HEK293 (cell line): ENCODE measurements at regions not wholly inside any gene's neighbourhood (a gene's known extent, or its start where the extent isn't known, plus 50 kb on each side); places are given as distances from the start of the nearest gene placed in this dataset.

Experiments used
- CTCF ChIA-PET: fragments of 350-600 bp; formaldehyde crosslinking; extraction: SDS; loops from one replicate; lab custom pipeline; 2021; ENCODE audit warnings: antibody characterized with exemption; lab: Yijun Ruan, JAX
- POLR2A ChIA-PET: fragments of 300-600 bp; formaldehyde crosslinking; extraction: SDS; loops from one replicate; lab custom pipeline; 2020; ENCODE audit warnings: antibody characterized with exemption, inconsistent platforms; lab: Yijun Ruan, JAX
- H3K27ac ChIP-seq: fragments of 200-500 bp; sonication (Bioruptor generic); 2 replicates; pipeline ENCODE4 v1.5.1; 2014; ENCODE audit warnings: low read depth, low read length, control low read depth, inconsistent platforms; ENCODE audit errors: extremely low read depth
- H3K36me3 ChIP-seq, 2 experiments: fragments of 200-500 bp in 1 of 2; sonication (Bioruptor generic) in 1 of 2; 1 replicate in 1 of 2; 2 replicates in 1 of 2; pipeline ENCODE4 v1.5.1; 2014 to 2017; ENCODE audit warnings: inconsistent platforms in 2 of 2, low read length in 2 of 2; ENCODE audit not compliant: control insufficient read depth in 2 of 2, insufficient read depth in 1 of 2
- H3K4me1 ChIP-seq: fragments of 200-500 bp; sonication (Bioruptor generic); 2 replicates; pipeline ENCODE4 v1.5.1; 2014; ENCODE audit warnings: mild to moderate bottlenecking, low read length, inconsistent platforms; ENCODE audit not compliant: control insufficient read depth, insufficient read depth
- H3K4me3 ChIP-seq: 2 replicates; pipeline ENCODE4 v1.5.1; 2011; ENCODE audit warnings: low read depth, mild to moderate bottlenecking, control low read depth, low read length, moderate library complexity
- H3K9me3 ChIP-seq: fragments of 200-500 bp; sonication (Bioruptor generic); 2 replicates; pipeline ENCODE4 v1.5.1; 2014; ENCODE audit warnings: low read depth, low read length, inconsistent platforms; ENCODE audit not compliant: control insufficient read depth, insufficient read depth
- AEBP2 ChIP-seq: fragments of 450-650 bp; formaldehyde crosslinking; IDR thresholded peaks from 2 replicates; pipeline ENCODE4 v1.5.1; 2016; ENCODE audit warnings: missing biosample characterization, missing genetic modification characterization, borderline replicate concordance
- BCL11B ChIP-seq: fragments of 450-650 bp; formaldehyde crosslinking; IDR thresholded peaks from 2 replicates; pipeline ENCODE4 v1.5.1; 2016; ENCODE audit warnings: low read depth, missing biosample characterization, missing genetic modification characterization
- FEZF1 ChIP-seq: fragments of 450-650 bp; formaldehyde crosslinking; IDR thresholded peaks from 2 replicates; pipeline ENCODE4 v1.5.1; 2016; ENCODE audit warnings: missing biosample characterization, missing genetic modification characterization
- MEIS1 ChIP-seq: sonication (generic); formaldehyde crosslinking; IDR thresholded peaks from 2 replicates; pipeline ENCODE4 v1.8.1; 2022; ENCODE audit warnings: missing genetic modification reagents, mild to moderate bottlenecking, borderline replicate concordance
- MYNN ChIP-seq: fragments of 450-650 bp; formaldehyde crosslinking; IDR thresholded peaks from 2 replicates; pipeline ENCODE4 v1.5.1; 2016; ENCODE audit warnings: missing biosample characterization, missing genetic modification characterization, borderline replicate concordance
- MZF1 ChIP-seq: fragments of 450-650 bp; formaldehyde crosslinking; IDR thresholded peaks from 2 replicates; pipeline ENCODE4 v1.5.1; 2017; ENCODE audit warnings: missing biosample characterization, missing genetic modification characterization, borderline replicate concordance
- PATZ1 ChIP-seq: fragments of 450-650 bp; formaldehyde crosslinking; IDR thresholded peaks from 2 replicates; pipeline ENCODE4 v1.5.1; 2016; ENCODE audit warnings: missing biosample characterization, missing genetic modification characterization
- PRDM1 ChIP-seq: fragments of 450-650 bp; formaldehyde crosslinking; IDR thresholded peaks from 2 replicates; pipeline ENCODE4; 2016; ENCODE audit warnings: missing biosample characterization, missing genetic modification characterization
- RBAK ChIP-seq: fragments of 450-650 bp; formaldehyde crosslinking; IDR thresholded peaks from 2 replicates; pipeline ENCODE4 v1.5.1; 2016; ENCODE audit warnings: missing biosample characterization, missing genetic modification characterization
- SCRT2 ChIP-seq: fragments of 450-650 bp; formaldehyde crosslinking; IDR thresholded peaks from 2 replicates; pipeline ENCODE4 v1.5.1; 2016; ENCODE audit warnings: missing biosample characterization, missing genetic modification characterization
- YY2 ChIP-seq: fragments of 450-650 bp; formaldehyde crosslinking; IDR thresholded peaks from 2 replicates; pipeline ENCODE4 v1.5.1; 2016; ENCODE audit warnings: missing biosample characterization, missing genetic modification characterization
- ZBTB8A ChIP-seq: fragments of 450-650 bp; formaldehyde crosslinking; IDR thresholded peaks from 2 replicates; pipeline ENCODE4 v1.5.1; 2016; ENCODE audit warnings: missing biosample characterization, missing genetic modification characterization
- ZFP69B ChIP-seq: fragments of 450-650 bp; formaldehyde crosslinking; IDR thresholded peaks from 2 replicates; pipeline ENCODE4 v1.5.1; 2016; ENCODE audit warnings: missing biosample characterization, missing genetic modification characterization
- ZNF169 ChIP-seq: fragments of 450-650 bp; formaldehyde crosslinking; IDR thresholded peaks from 2 replicates; pipeline ENCODE4 v1.5.1; 2016; ENCODE audit warnings: missing biosample characterization, missing genetic modification characterization
- ZNF19 ChIP-seq: fragments of 450-650 bp; formaldehyde crosslinking; IDR thresholded peaks from 2 replicates; pipeline ENCODE4; 2016; ENCODE audit warnings: missing biosample characterization, missing genetic modification characterization, low read depth
- ZNF223 ChIP-seq: fragments of 450-650 bp; formaldehyde crosslinking; IDR thresholded peaks from 2 replicates; pipeline ENCODE4 v1.5.1; 2016; ENCODE audit warnings: missing biosample characterization, missing genetic modification characterization
- ZNF23 ChIP-seq: fragments of 450-650 bp; formaldehyde crosslinking; IDR thresholded peaks from 2 replicates; pipeline ENCODE4 v1.5.1; 2016; ENCODE audit warnings: missing biosample characterization, missing genetic modification characterization, borderline replicate concordance
- ZNF473 ChIP-seq: fragments of 450-650 bp; formaldehyde crosslinking; IDR thresholded peaks from 2 replicates; pipeline ENCODE4 v1.5.1; 2017; ENCODE audit warnings: missing biosample characterization, missing genetic modification characterization
- ZNF76 ChIP-seq: fragments of 450-650 bp; formaldehyde crosslinking; IDR thresholded peaks from 2 replicates; pipeline ENCODE4; 2016; ENCODE audit warnings: low read depth, missing biosample characterization, missing genetic modification characterization, borderline replicate concordance
- ZNF791 ChIP-seq: fragments of 450-650 bp; formaldehyde crosslinking; IDR thresholded peaks from 2 replicates; pipeline ENCODE4 v1.5.1; 2016; ENCODE audit warnings: missing biosample characterization, missing genetic modification characterization
- ZSCAN16 ChIP-seq: fragments of 450-650 bp; formaldehyde crosslinking; IDR thresholded peaks from 2 replicates; pipeline ENCODE4 v1.5.1; 2016; ENCODE audit warnings: missing biosample characterization, missing genetic modification characterization
- ZSCAN5A ChIP-seq: fragments of 450-650 bp; formaldehyde crosslinking; IDR thresholded peaks from 2 replicates; pipeline ENCODE4 v1.5.1; 2016; ENCODE audit warnings: missing biosample characterization, missing genetic modification characterization

- POLR2A ChIA-PET = no interaction called here
- H3K9me3 ChIP-seq = no peaks in the 10 kb centered on the region
- CTCF ChIA-PET = no interaction called here
Measured at GRCh38 chr5:162882629-162883028, 554.8 kb upstream of the CCNG1 start.

GRCh38 chr5:162886717-162887116 is 550.7 kb upstream of the CCNG1 start:
- Histone ChIP-seq H3K4me3 (no peak overlapping the region), H3K36me3 (no peaks in the 10 kb centered on the region), H3K9me3 (no peaks in the 10 kb centered on the region), H3K4me1 (no peaks in the 10 kb centered on the region), H3K27ac (no peak overlapping the region)
- CTCF ChIA-PET = no interaction called here
- POLR2A ChIA-PET = no interaction called here
- no peak for TF ChIP-seq MZF1 (tag by site-specific recombination)
- TF ChIP-seq ZNF223 (tag by site-specific recombination) = no peak
- no peak for TF ChIP-seq ZNF473 (tag by site-specific recombination)
- no peak for TF ChIP-seq ZNF791 (tag by site-specific recombination)
- TF ChIP-seq ZFP69B (tag by site-specific recombination) = no peak
- no peak for TF ChIP-seq AEBP2 (tag by site-specific recombination)

More at GRCh38 chr5:162882629-162883028, 554.8 kb upstream of the CCNG1 start:
- TF ChIP-seq ZNF19 (no peak), ZSCAN16 (tag by site-specific recombination) (no peak), ZSCAN5A (tag by site-specific recombination) (no peak), PRDM1 (tag by site-specific recombination) (no peak), ZNF76 (tag by site-specific recombination) (no peak), ZNF169 (tag by site-specific recombination) (no peak), MYNN (tag by site-specific recombination) (no peak), ZNF23 (tag by site-specific recombination) (no peak), RBAK (tag by site-specific recombination) (no peak), YY2 (tag by site-specific recombination) (no peak), ZBTB8A (tag by site-specific recombination) (no peak), MEIS1 (CRISPR knock-in tag) (no peak), FEZF1 (tag by site-specific recombination) (no peak), BCL11B (no peak), SCRT2 (tag by site-specific recombination) (no peak), PATZ1 (tag by site-specific recombination) (no peak)
- TF ChIP-seq, all 188 proteins: peak for 0
- Histone ChIP-seq H3K36me3 (no peaks in the 10 kb centered on the region), H3K27ac (no peak overlapping the region), H3K4me1 (no peaks in the 10 kb centered on the region), H3K4me3 (no peak overlapping the region)
